A549 (cell line): ENCODE measurements at regions not wholly inside any gene's neighbourhood (a gene's known extent, or its start where the extent isn't known, plus 50 kb on each side); places are given as distances from the start of the nearest gene placed in this dataset.

Source experiments
- ATAC-seq, 2 experiments: fragments of 200-7000 bp in 1 of 2; fragments of >200 bp in 1 of 2; cut with Nextera tagmentation in 1 of 2; cut with Tn5 transposase in 1 of 2; 3 replicates each; pipeline versions ENCODE4 v1.8.0 to v1.9.1; 2018 to 2020; ENCODE audit warnings: mild to moderate bottlenecking in 1 of 2, moderate library complexity in 1 of 2
- CTCF ChIA-PET: fragments of 300-600 bp; sonication (Branson Sonifier 250); formaldehyde crosslinking; extraction: SDS; loops from one replicate; lab custom pipeline; 2021; ENCODE audit warnings: antibody characterized with exemption, inconsistent platforms; lab: Yijun Ruan, JAX
- POLR2A ChIA-PET: fragments of 350-600 bp; formaldehyde crosslinking; extraction: SDS; loops from one replicate; lab custom pipeline; 2021; ENCODE audit warnings: antibody characterized with exemption, inconsistent platforms; lab: Yijun Ruan, JAX
- DNase-seq, 2 experiments: peaks; one replicate each; pipeline versions ENCODE4 v3.0.0 to v3.0.0-alpha.2; 2011 to 2016; ENCODE audit warnings: low read depth in 1 of 2, low spot score in 1 of 2
- FAIRE-seq: peaks from 2 replicates; lab custom pipeline; 2011; peaks lifted over from hg19 to GRCh38; lab: Jason Lieb, UNC
- H3K27ac ChIP-seq, 2 experiments: fragments of >200 bp; sonication (Bioruptor Twin); formaldehyde crosslinking; 3 replicates each; pipeline ENCODE4 v1.5.1; 2016 to 2017
- H3K4me1 ChIP-seq: fragments of >200 bp; sonication (Bioruptor Twin); formaldehyde crosslinking; 3 replicates; pipeline ENCODE4 v1.6.1; 2016
- H3K4me2 ChIP-seq: fragments of >200 bp; sonication (Bioruptor Twin); formaldehyde crosslinking; 3 replicates; pipeline ENCODE4 v1.6.1; 2016
- H3K4me3 ChIP-seq: fragments of >200 bp; sonication (Bioruptor Twin); formaldehyde crosslinking; 3 replicates; pipeline ENCODE4 v1.5.1; 2016
- H3K9me3 ChIP-seq: fragments of >200 bp; sonication (Bioruptor Twin); formaldehyde crosslinking; 3 replicates; pipeline ENCODE4 v1.6.1; 2016
- ATOH8 ChIP-seq: fragments of 250-450 bp; sonication (Bioruptor Pico); IDR thresholded peaks from 2 replicates; pipeline ENCODE4 v1.5.0; 2020; ENCODE audit warnings: low read depth, mild to moderate bottlenecking, moderate library complexity
- BHLHE40 ChIP-seq: IDR thresholded peaks from 2 replicates; pipeline ENCODE4 v1.6.1; 2012; ENCODE audit warnings: low read depth, low read length, inconsistent platforms
- CBX8 ChIP-seq: fragments of 200-600 bp; sonication (generic); IDR thresholded peaks from 2 replicates; pipeline ENCODE4 v1.6.1; 2016
- CHD4 ChIP-seq: fragments of 200-600 bp; sonication (generic); IDR thresholded peaks from 2 replicates; pipeline ENCODE4 v1.6.1; 2016; ENCODE audit warnings: antibody characterized with exemption, mild to moderate bottlenecking, borderline replicate concordance
- CTCF ChIP-seq: fragments of >200 bp; sonication (Bioruptor Twin); formaldehyde crosslinking; IDR thresholded peaks from 3 replicates; pipeline ENCODE4 v1.5.1; 2016
- EHF ChIP-seq: fragments of 250-450 bp; sonication (Bioruptor Pico); IDR thresholded peaks from 2 replicates; pipeline ENCODE4 v1.5.0; 2020; ENCODE audit warnings: mild to moderate bottlenecking
- EP300 ChIP-seq, 2 experiments: fragments of >200 bp; sonication (Bioruptor Twin); formaldehyde crosslinking; IDR thresholded peaks; 2 replicates in 1 of 2; 3 replicates in 1 of 2; pipeline ENCODE4 v1.6.1; 2016 to 2017
- ESRRA ChIP-seq: fragments of 150-350 bp; IDR thresholded peaks from 2 replicates; pipeline ENCODE4 v1.6.1; 2014; ENCODE audit warnings: mild to moderate bottlenecking, low read length, borderline replicate concordance
- FOXS1 ChIP-seq: fragments of 250-450 bp; sonication (Bioruptor Pico); IDR thresholded peaks from 2 replicates; pipeline ENCODE4 v1.5.0; 2020; ENCODE audit warnings: mild to moderate bottlenecking, moderate library complexity
- HEYL ChIP-seq: fragments of 250-450 bp; sonication (Bioruptor Pico); IDR thresholded peaks from 2 replicates; pipeline ENCODE4 v1.8.0; 2021; ENCODE audit warnings: mild to moderate bottlenecking, moderate library complexity
- HMGXB4 ChIP-seq: fragments of 250-450 bp; sonication (Bioruptor Pico); IDR thresholded peaks from 2 replicates; pipeline ENCODE4 v1.5.0; 2021; ENCODE audit warnings: mild to moderate bottlenecking, moderate library complexity, borderline replicate concordance
- HOXA7 ChIP-seq: fragments of 250-450 bp; sonication (Bioruptor Pico); IDR thresholded peaks from 2 replicates; pipeline ENCODE4 v1.5.0; 2020; ENCODE audit warnings: mild to moderate bottlenecking, moderate library complexity
- HOXB5 ChIP-seq: fragments of 250-450 bp; sonication (Bioruptor Pico); IDR thresholded peaks from 2 replicates; pipeline ENCODE4 v1.5.0; 2020; ENCODE audit warnings: mild to moderate bottlenecking, moderate library complexity
- JUNB ChIP-seq: fragments of >200 bp; sonication (Bioruptor Twin); formaldehyde crosslinking; IDR thresholded peaks from 2 replicates; pipeline ENCODE4 v1.6.1; 2016
- KDM1A ChIP-seq: fragments of 200-600 bp; sonication (generic); IDR thresholded peaks from 2 replicates; pipeline ENCODE4 v1.6.1; 2016; ENCODE audit warnings: low read depth, mild to moderate bottlenecking
- KDM5A ChIP-seq: fragments of 200-600 bp; sonication (generic); IDR thresholded peaks from 2 replicates; pipeline ENCODE4 v1.6.1; 2016; ENCODE audit warnings: antibody characterized with exemption, mild to moderate bottlenecking
- MAFK ChIP-seq: fragments of 450-650 bp; IDR thresholded peaks from 2 replicates; pipeline ENCODE4 v1.6.1; 2014; ENCODE audit not compliant: partially characterized antibody
- MYC ChIP-seq: IDR thresholded peaks from 2 replicates; pipeline ENCODE4 v1.6.1; 2012; ENCODE audit warnings: mild to moderate bottlenecking, inconsistent platforms, low read length, improper control_type of control experiment, borderline replicate concordance
- NFE2L2 ChIP-seq: fragments of 150-350 bp; conservative IDR thresholded peaks from 2 replicates; pipeline ENCODE4 v1.6.1; 2014; ENCODE audit warnings: low read length
- NR3C1 ChIP-seq: fragments of >200 bp; sonication (Bioruptor Twin); formaldehyde crosslinking; IDR thresholded peaks from 3 replicates; pipeline ENCODE4 v1.6.1; 2017
- PBX3 ChIP-seq: IDR thresholded peaks from 2 replicates; pipeline ENCODE4 v1.6.1; 2012
- PHF8 ChIP-seq: fragments of 200-600 bp; sonication (generic); IDR thresholded peaks from 2 replicates; pipeline ENCODE4 v1.6.1; 2016; ENCODE audit warnings: low read depth, mild to moderate bottlenecking, antibody characterized with exemption, moderate library complexity, borderline replicate concordance
- POLR2A ChIP-seq: IDR thresholded peaks from 2 replicates; pipeline ENCODE4 v1.6.1; 2012; ENCODE audit warnings: mild to moderate bottlenecking, low read length
- RAD21 ChIP-seq, 2 experiments: fragments of >200 bp in 1 of 2; sonication (Bioruptor Twin) in 1 of 2; formaldehyde crosslinking in 1 of 2; IDR thresholded peaks in 1 of 2; conservative IDR thresholded peaks in 1 of 2; 2 replicates in 1 of 2; 3 replicates in 1 of 2; pipeline ENCODE4 v1.6.1; 2012 to 2018; ENCODE audit warnings: inconsistent platforms in 1 of 2
- RARB ChIP-seq: fragments of 250-450 bp; sonication (Bioruptor Pico); IDR thresholded peaks from 2 replicates; pipeline ENCODE4 v1.8.0; 2021; ENCODE audit warnings: mild to moderate bottlenecking, moderate library complexity
- SMC3 ChIP-seq: fragments of >200 bp; sonication (Bioruptor Twin); formaldehyde crosslinking; IDR thresholded peaks from 3 replicates; pipeline ENCODE4 v1.6.1; 2018; ENCODE audit warnings: inconsistent platforms
- SREBF2 ChIP-seq: fragments of 450-650 bp; IDR thresholded peaks from 2 replicates; pipeline ENCODE4 v1.6.1; 2014; ENCODE audit warnings: mild to moderate bottlenecking, moderate library complexity
- ZC3H11A ChIP-seq: fragments of 450-650 bp; IDR thresholded peaks from 2 replicates; pipeline ENCODE4 v1.6.1; 2014; ENCODE audit warnings: antibody characterized with exemption, mild to moderate bottlenecking
- ZNF302 ChIP-seq: fragments of 250-450 bp; sonication (Bioruptor Pico); IDR thresholded peaks from 2 replicates; pipeline ENCODE4 v1.9.0; 2021; ENCODE audit warnings: inconsistent platforms, mild to moderate bottlenecking, moderate library complexity
- WGBS: methylation state at CpG from one replicate; pipeline ENCODE4 v1.1.6; 2017; ENCODE audit errors: missing lambda C conversion rate; 5-methylcytosine and 5-hydroxymethylcytosine counted together

- FAIRE-seq = no peak
- Histone ChIP-seq H3K9me3 (peaks cover 16% of the 10 kb centered on the region; the same call in 1 of the 3 replicates), H3K27ac (no peak overlapping the region), H3K4me2 (no peak overlapping the region), H3K4me1 (peaks cover 41% of the 10 kb centered on the region), H3K4me3 (no peak overlapping the region)
- CTCF ChIA-PET = no interaction called here
- POLR2A ChIA-PET = no interaction called here
- DNase-seq = no peak
- ATAC-seq = no peak
- WGBS = 84% methylated on average over 5 of the region's 5 CpGs
- TF ChIP-seq CTCF (no peak), EP300 (IDR thresholded peaks at IDR 0.05) (no peak), CHD4 (no peak), HOXA7 (CRISPR knock-in tag) (no peak), POLR2A (no peak), ATOH8 (CRISPR knock-in tag) (no peak), PBX3 (no peak), MAFK (no peak), ZNF302 (CRISPR knock-in tag) (no peak), FOXS1 (CRISPR knock-in tag) (no peak), KDM5A (no peak), ZC3H11A (no peak), KDM1A (no peak), ESRRA (no peak), HOXB5 (CRISPR knock-in tag) (no peak)
Measured at GRCh38 chr13:44104969-44105368, 225.3 kb downstream of the LACC1 start.

- peaks cover 12% of the 10 kb centered on the region; the same call in 1 of the 3 replicates for H3K9me3 ChIP-seq
- peak overlapping the region; percentile 67 to 75 for H3K27ac ChIP-seq
- FAIRE-seq = no peak
- 67% methylated on average over 6 of the region's 6 CpGs for WGBS
- ATAC-seq = no peak
- H3K4me3 ChIP-seq = no peak overlapping the region
- CTCF ChIA-PET = no interaction called here
- peak overlapping the region; percentile 45 for H3K4me2 ChIP-seq
- POLR2A ChIA-PET = no interaction called here
- DNase-seq = peak in 1 of 2 experiments; percentile 20
- H3K4me1 ChIP-seq = peaks cover 51% of the 10 kb centered on the region
- no peak for TF ChIP-seq BHLHE40
- TF ChIP-seq PHF8 = no peak
- no peak for TF ChIP-seq CBX8
- TF ChIP-seq NR3C1 = no peak
- no peak for TF ChIP-seq HEYL (CRISPR knock-in tag)
- no peak for TF ChIP-seq NFE2L2
- TF ChIP-seq HMGXB4 (CRISPR knock-in tag) = no peak
- no peak for TF ChIP-seq SMC3
- TF ChIP-seq JUNB = no peak
- no peak for TF ChIP-seq RARB (CRISPR knock-in tag)
- TF ChIP-seq CHD4 = no peak
- no peak for TF ChIP-seq MYC
- TF ChIP-seq RAD21 (conservative IDR thresholded peaks at IDR 0.05 in 1 of 2, IDR thresholded peaks at IDR 0.05 in 1 of 2) = no peak
- no peak for TF ChIP-seq SREBF2
- no peak for TF ChIP-seq FOXS1 (CRISPR knock-in tag)
- no peak for TF ChIP-seq EHF (CRISPR knock-in tag)
- no peak for TF ChIP-seq MAFK
Measured at GRCh38 chr13:44106266-44107152, 226.8 kb downstream of the LACC1 start.
